ENCODE measurements at regions not wholly inside any gene's neighbourhood (a gene's known extent, or its start where the extent isn't known, plus 50 kb on each side); places are given as distances from the start of the nearest gene placed in this dataset.
A peak's percentile ranks its signal among the peaks of the same experiment; 100 is the strongest.

DNA sequence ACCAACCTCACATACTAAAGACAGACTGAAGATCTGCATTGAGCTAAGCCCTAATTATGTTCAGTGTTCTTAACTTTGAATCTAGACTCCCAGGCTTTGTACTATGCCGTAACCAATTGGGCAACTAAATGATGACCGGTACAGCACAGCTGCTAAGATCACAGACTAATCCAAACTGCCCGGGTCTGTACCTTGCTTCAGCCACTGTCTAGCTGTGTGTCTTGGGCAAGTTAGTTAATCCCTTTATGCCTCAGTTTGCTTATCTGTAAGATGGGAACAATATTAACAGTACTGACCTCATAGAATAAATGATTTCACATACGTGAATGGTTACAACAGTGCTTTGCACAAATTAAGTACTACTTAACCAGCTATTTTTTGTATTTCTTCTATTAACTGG is 205.8 kb upstream of the NFE2L3 start:
- CTCF ChIA-PET = interaction anchor here (1.6 kb wide), 1 partner anchor 8 kb away, joined by 3 read pairs; no protein-coding TSS in a partner anchor
- Mint-ChIP-seq H3K4me3 (no peak overlapping the region), H3K9me3 (ENCODE audit: insufficient read depth) (no peaks in the 10 kb centered on the region), H3K4me1 (peaks cover 30% of the 10 kb centered on the region), H3K27ac (no peak overlapping the region), H3K27me3 (peaks cover 60% of the 10 kb centered on the region)
- Histone ChIP-seq H3K9ac (ENCODE audit: low read length) (no peak overlapping the region), H3K9me3 (ENCODE audit: control extremely low read depth in 1 of 3, control insufficient read depth in 2 of 3, insufficient read depth in 1 of 3, low read length in 2 of 3) (peaks cover 0 to 11% (median 0%) of the 10 kb centered on the region in 3 donors), H2AFZ (ENCODE audit: insufficient read depth, low read depth, low read length, poor library complexity, severe bottlenecking) (no peak overlapping the region), H3K79me2 (ENCODE audit: control insufficient read depth, insufficient read depth, low read length) (no peaks in the 10 kb centered on the region), H3K4me3 (ENCODE audit: control extremely low read depth in 1 of 5, extremely low read depth in 1 of 5, insufficient read depth in 1 of 5, low read depth in 2 of 5, low read length in 4 of 5) (no peak overlapping the region), H3K36me3 (replicated peaks in 1 of 2; ENCODE audit: control extremely low read depth in 1 of 2, control insufficient read depth in 1 of 2, extremely low read depth in 1 of 2, insufficient read depth in 2 of 2, low read length in 1 of 2) (no peaks in the 10 kb centered on the region), H3K27me3 (replicated peaks in 1 of 4; ENCODE audit: control extremely low read depth in 1 of 4, control insufficient read depth in 3 of 4, insufficient read depth in 4 of 4, low read length in 3 of 4) (peaks cover 0 to 47% (median 37%) of the 10 kb centered on the region in 4 experiments), H4K20me1 (ENCODE audit: control insufficient read depth, insufficient read depth, low read length, poor library complexity, severe bottlenecking) (no peaks in the 10 kb centered on the region), H3K27ac (ENCODE audit: low read length in 2 of 2) (no peak overlapping the region), H3K4me2 (replicated peaks; ENCODE audit: low read depth, low read length, poor library complexity, severe bottlenecking) (no peak overlapping the region), H3K4me1 (ENCODE audit: control insufficient read depth in 2 of 2, insufficient read depth in 2 of 2, low read length in 2 of 2) (peaks cover 24 to 28% of the 10 kb centered on the region in 2 donors)
- POLR2A ChIA-PET = no interaction called here
- 100% methylated on average over 1 of the region's 4 CpGs for WGBS (ENCODE audit: insufficient coverage)
- TF ChIP-seq EZH2 (IDR thresholded peaks at IDR 0.05; ENCODE audit: borderline replicate concordance, insufficient read depth, low read depth, low read length, poor library complexity, severe bottlenecking) = no peak
- no peak for ATAC-seq (ENCODE audit: low read depth)
- intact Hi-C loops (cut with micrococcal nuclease) = loop anchor here (10.0 kb wide), 1 partner anchor 919 kb away; the partner anchor contains the start of gene SKAP2
- no peak for DNase-seq

DNA sequence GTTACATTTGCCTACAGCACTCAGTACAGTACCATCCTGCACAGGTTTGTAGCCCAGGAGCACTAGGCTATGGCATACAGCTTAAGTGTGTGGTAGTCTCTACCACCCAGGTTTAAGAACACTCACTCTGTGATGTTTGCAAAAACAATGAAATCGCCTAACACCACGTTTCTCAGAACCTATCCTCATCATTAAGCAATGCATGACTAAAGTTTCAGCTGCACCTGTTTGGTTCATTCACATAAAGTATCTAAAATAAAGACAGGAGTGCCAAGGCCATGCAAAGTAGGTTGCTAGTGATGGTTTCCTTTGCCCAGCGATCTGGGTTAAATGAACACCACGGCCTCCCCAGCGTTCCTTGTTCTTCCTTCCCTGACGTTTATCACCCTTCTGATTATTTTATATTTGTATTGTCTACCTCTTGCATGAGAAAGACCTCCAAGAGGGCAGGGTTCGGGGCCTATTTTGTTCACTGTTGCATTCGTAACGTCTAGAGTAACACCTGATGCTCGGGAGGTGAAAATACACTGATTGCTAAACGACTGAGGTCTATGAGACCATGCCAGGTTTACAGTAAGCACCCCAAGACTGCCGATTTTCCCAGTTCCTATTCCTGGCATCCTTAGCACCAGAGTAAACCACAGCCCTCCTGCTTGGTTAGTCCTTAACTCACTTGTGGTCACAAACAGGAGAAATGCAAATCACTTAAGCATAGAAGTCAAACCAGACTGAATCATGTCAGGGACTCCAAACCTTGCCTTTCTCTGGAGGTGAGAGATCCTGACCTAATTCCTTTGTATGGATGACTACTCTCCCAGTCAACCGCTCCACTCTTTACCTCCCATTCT is 204.1 kb upstream of the NFE2L3 start:
- H3K4me2 ChIP-seq (replicated peaks; ENCODE audit: low read depth, low read length, poor library complexity, severe bottlenecking) = no peak overlapping the region
- Mint-ChIP-seq H3K9me3 (ENCODE audit: insufficient read depth) (no peaks in the 10 kb centered on the region), H3K27me3 (peaks cover 49% of the 10 kb centered on the region), H3K27ac (no peak overlapping the region), H3K4me3 (no peak overlapping the region), H3K4me1 (peaks cover 35% of the 10 kb centered on the region)
- intact Hi-C loops (cut with micrococcal nuclease) = loop anchor here (10.0 kb wide), 1 partner anchor 917 kb away; the partner anchor contains the start of gene SKAP2
- CTCF ChIA-PET = no interaction called here
- H3K79me2 ChIP-seq (ENCODE audit: control insufficient read depth, insufficient read depth, low read length) = no peaks in the 10 kb centered on the region
- no peak overlapping the region for H2AFZ ChIP-seq (ENCODE audit: insufficient read depth, low read depth, low read length, poor library complexity, severe bottlenecking)
- peak; percentile 19 for DNase-seq
- peaks cover 0 to 11% (median 0%) of the 10 kb centered on the region in 3 donors for H3K9me3 ChIP-seq (ENCODE audit: control extremely low read depth in 1 of 3, control insufficient read depth in 2 of 3, insufficient read depth in 1 of 3, low read length in 2 of 3)
- ATAC-seq (ENCODE audit: low read depth) = no peak
- no peak for TF ChIP-seq EZH2 (IDR thresholded peaks at IDR 0.05; ENCODE audit: borderline replicate concordance, insufficient read depth, low read depth, low read length, poor library complexity, severe bottlenecking)
- TF ChIP-seq, protein P1, sequence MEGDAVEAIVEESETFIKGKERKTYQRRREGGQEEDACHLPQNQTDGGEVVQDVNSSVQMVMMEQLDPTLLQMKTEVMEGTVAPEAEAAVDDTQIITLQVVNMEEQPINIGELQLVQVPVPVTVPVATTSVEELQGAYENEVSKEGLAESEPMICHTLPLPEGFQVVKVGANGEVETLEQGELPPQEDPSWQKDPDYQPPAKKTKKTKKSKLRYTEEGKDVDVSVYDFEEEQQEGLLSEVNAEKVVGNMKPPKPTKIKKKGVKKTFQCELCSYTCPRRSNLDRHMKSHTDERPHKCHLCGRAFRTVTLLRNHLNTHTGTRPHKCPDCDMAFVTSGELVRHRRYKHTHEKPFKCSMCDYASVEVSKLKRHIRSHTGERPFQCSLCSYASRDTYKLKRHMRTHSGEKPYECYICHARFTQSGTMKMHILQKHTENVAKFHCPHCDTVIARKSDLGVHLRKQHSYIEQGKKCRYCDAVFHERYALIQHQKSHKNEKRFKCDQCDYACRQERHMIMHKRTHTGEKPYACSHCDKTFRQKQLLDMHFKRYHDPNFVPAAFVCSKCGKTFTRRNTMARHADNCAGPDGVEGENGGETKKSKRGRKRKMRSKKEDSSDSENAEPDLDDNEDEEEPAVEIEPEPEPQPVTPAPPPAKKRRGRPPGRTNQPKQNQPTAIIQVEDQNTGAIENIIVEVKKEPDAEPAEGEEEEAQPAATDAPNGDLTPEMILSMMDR (IDR thresholded peaks at IDR 0.05) = no peak
- no peak overlapping the region for H3K27ac ChIP-seq (ENCODE audit: low read length in 2 of 2)
- no peak overlapping the region for H3K9ac ChIP-seq (ENCODE audit: low read length)
- peaks cover 32 to 33% of the 10 kb centered on the region in 2 donors for H3K4me1 ChIP-seq (ENCODE audit: control insufficient read depth in 2 of 2, insufficient read depth in 2 of 2, low read length in 2 of 2)
- H3K4me3 ChIP-seq (ENCODE audit: control extremely low read depth in 1 of 5, extremely low read depth in 1 of 5, insufficient read depth in 1 of 5, low read depth in 2 of 5, low read length in 4 of 5) = no peak overlapping the region
- H4K20me1 ChIP-seq (ENCODE audit: control insufficient read depth, insufficient read depth, low read length, poor library complexity, severe bottlenecking) = no peaks in the 10 kb centered on the region
- POLR2A ChIA-PET = no interaction called here
- H3K36me3 ChIP-seq (replicated peaks in 1 of 2; ENCODE audit: control extremely low read depth in 1 of 2, control insufficient read depth in 1 of 2, extremely low read depth in 1 of 2, insufficient read depth in 2 of 2, low read length in 1 of 2) = no peaks in the 10 kb centered on the region
- peaks cover 0 to 44% (median 37%) of the 10 kb centered on the region in 4 experiments for H3K27me3 ChIP-seq (replicated peaks in 1 of 4; ENCODE audit: control extremely low read depth in 1 of 4, control insufficient read depth in 3 of 4, insufficient read depth in 4 of 4, low read length in 3 of 4)
- 75% methylated on average over 8 of the region's 13 CpGs for WGBS (ENCODE audit: insufficient coverage)
